ENCODE measurements at regions not wholly inside any gene's neighbourhood (a gene's known extent, or its start where the extent isn't known, plus 50 kb on each side); places are given as distances from the start of the nearest gene placed in this dataset.

DNA sequence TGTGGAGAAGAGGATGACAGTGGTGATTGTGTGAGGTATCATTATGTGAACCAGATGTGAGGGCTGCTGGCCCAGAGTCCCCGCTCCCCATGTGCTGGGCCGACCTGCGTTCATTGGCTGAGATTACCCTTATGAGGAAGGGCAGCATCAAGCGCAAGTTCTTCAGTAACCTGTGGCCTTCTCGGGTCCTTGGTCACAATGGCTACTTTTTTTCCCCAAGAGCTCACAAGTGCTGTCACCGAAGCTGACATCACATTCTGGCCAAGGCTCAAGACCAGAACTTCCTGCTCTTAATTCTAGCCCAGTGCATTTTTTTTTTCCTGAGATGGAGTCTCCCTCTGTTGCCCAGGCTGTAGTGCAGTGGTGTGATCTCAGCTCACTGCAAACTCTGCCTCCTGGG lies 262.9 kb downstream of the RHOU start:
- TF ChIP-seq, protein P1, sequence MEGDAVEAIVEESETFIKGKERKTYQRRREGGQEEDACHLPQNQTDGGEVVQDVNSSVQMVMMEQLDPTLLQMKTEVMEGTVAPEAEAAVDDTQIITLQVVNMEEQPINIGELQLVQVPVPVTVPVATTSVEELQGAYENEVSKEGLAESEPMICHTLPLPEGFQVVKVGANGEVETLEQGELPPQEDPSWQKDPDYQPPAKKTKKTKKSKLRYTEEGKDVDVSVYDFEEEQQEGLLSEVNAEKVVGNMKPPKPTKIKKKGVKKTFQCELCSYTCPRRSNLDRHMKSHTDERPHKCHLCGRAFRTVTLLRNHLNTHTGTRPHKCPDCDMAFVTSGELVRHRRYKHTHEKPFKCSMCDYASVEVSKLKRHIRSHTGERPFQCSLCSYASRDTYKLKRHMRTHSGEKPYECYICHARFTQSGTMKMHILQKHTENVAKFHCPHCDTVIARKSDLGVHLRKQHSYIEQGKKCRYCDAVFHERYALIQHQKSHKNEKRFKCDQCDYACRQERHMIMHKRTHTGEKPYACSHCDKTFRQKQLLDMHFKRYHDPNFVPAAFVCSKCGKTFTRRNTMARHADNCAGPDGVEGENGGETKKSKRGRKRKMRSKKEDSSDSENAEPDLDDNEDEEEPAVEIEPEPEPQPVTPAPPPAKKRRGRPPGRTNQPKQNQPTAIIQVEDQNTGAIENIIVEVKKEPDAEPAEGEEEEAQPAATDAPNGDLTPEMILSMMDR (IDR thresholded peaks at IDR 0.05): no peak
- no peak for TF ChIP-seq POLR2A (IDR thresholded peaks at IDR 0.05)
